ENCODE measurements at regions not wholly inside any gene's neighbourhood (a gene's known extent, or its start where the extent isn't known, plus 50 kb on each side); places are given as distances from the start of the nearest gene placed in this dataset.

DNA sequence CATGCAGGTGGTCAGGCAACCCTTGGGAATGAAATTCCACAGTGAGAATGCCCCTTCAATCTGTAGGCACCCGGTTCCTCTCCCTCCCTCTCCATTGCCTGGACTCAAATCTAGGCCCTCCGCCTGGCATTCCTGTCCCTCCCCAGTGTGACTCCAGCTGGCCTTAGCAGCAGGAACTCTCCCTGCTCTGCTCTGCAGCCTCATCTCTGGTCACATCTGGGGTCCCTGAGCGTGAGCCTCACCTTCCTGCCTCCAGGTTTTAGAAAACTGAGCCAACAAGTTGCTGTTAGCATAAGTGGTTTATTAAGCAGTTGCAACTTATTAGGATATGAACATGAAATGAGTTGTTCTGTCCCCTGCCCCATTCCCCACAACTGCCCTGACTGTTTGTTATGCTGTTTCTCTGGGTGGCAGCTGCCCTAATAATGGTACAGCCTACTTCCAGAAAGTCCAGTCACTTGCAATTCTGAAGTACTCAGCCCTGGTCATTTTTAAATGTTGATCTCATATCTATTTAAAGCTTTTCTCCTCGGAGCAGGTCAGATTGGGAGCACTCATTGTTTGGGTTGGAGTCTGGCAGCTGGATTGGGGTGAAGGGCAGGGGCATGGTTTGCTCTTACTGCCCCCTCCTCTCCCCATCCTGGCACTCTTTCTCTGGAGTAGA lies 63.0 kb upstream of the ANKRD34C start:
- Histone ChIP-seq H3K4me1 (ENCODE audit: insufficient read depth, low read length) (no peaks in the 10 kb centered on the region), H3K9ac (ENCODE audit: low read depth, low read length) (no peak overlapping the region), H3K79me2 (ENCODE audit: insufficient read depth, low read length) (no peaks in the 10 kb centered on the region), H3K4me2 (ENCODE audit: insufficient read depth, low read length) (no peak overlapping the region), H3K4me3 (ENCODE audit: low read depth in 1 of 2, low read length in 2 of 2) (no peak overlapping the region), H4K20me1 (ENCODE audit: insufficient read depth, low read length) (no peaks in the 10 kb centered on the region), H2AFZ (ENCODE audit: low read depth, low read length) (no peak overlapping the region), H3K27me3 (ENCODE audit: insufficient read depth, low read length, poor library complexity) (no peaks in the 10 kb centered on the region), H3K36me3 (ENCODE audit: insufficient read depth, low read length) (no peaks in the 10 kb centered on the region), H3K9me3 (ENCODE audit: insufficient read depth, low read length, severe bottlenecking) (no peaks in the 10 kb centered on the region), H3K27ac (ENCODE audit: low read length) (no peak overlapping the region)
- TF ChIP-seq, protein P1, sequence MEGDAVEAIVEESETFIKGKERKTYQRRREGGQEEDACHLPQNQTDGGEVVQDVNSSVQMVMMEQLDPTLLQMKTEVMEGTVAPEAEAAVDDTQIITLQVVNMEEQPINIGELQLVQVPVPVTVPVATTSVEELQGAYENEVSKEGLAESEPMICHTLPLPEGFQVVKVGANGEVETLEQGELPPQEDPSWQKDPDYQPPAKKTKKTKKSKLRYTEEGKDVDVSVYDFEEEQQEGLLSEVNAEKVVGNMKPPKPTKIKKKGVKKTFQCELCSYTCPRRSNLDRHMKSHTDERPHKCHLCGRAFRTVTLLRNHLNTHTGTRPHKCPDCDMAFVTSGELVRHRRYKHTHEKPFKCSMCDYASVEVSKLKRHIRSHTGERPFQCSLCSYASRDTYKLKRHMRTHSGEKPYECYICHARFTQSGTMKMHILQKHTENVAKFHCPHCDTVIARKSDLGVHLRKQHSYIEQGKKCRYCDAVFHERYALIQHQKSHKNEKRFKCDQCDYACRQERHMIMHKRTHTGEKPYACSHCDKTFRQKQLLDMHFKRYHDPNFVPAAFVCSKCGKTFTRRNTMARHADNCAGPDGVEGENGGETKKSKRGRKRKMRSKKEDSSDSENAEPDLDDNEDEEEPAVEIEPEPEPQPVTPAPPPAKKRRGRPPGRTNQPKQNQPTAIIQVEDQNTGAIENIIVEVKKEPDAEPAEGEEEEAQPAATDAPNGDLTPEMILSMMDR (IDR thresholded peaks at IDR 0.05; ENCODE audit: borderline replicate concordance, extremely low read depth, low read length, poor library complexity, severe bottlenecking), result no peak
- no peak for TF ChIP-seq EZH2 (IDR thresholded peaks at IDR 0.05; ENCODE audit: borderline replicate concordance, low read depth, low read length, severe bottlenecking)
- no peak for ATAC-seq (ENCODE audit: insufficient read depth, low read depth)
- no peak for DNase-seq

DNA sequence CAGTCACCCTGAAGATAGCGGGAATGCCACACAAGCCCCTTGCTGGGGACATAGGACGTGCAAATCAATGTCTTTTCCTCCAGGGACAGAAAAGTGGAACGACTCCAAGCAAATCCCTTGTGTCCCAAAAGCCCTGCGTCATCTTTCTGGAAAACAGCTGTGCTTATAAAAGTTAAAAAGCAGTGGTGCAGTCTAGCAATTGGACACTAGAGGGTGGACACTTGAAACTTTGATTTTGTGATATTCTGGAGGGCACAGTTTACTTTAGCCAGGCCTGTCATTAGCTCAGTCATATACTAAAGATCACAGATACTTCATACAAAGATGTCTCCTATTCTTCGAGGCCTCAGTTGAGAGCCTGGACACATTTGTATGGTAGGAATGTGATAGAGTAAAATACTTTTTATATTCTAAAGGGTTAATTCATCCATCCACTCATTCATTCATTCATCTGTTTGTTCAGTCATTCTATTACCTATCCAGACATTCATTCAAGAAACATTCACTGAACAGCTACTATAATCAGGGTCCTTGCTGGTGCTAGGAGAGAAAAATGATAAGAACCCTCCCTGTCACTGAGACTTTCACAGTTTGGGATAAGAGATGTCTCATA lies 63.8 kb upstream of the ANKRD34C start:
- Histone ChIP-seq H3K4me1 (ENCODE audit: insufficient read depth, low read length) (no peaks in the 10 kb centered on the region), H3K27ac (ENCODE audit: low read length) (no peak overlapping the region), H3K4me2 (ENCODE audit: insufficient read depth, low read length) (no peak overlapping the region), H3K4me3 (ENCODE audit: low read depth in 1 of 2, low read length in 2 of 2) (no peak overlapping the region), H3K9me3 (ENCODE audit: insufficient read depth, low read length, severe bottlenecking) (no peaks in the 10 kb centered on the region), H3K9ac (ENCODE audit: low read depth, low read length) (no peak overlapping the region), H4K20me1 (ENCODE audit: insufficient read depth, low read length) (no peaks in the 10 kb centered on the region), H3K27me3 (ENCODE audit: insufficient read depth, low read length, poor library complexity) (no peaks in the 10 kb centered on the region), H2AFZ (ENCODE audit: low read depth, low read length) (no peak overlapping the region), H3K79me2 (ENCODE audit: insufficient read depth, low read length) (no peaks in the 10 kb centered on the region), H3K36me3 (ENCODE audit: insufficient read depth, low read length) (no peaks in the 10 kb centered on the region)
- no peak for DNase-seq
- no peak for ATAC-seq (ENCODE audit: insufficient read depth, low read depth)
- TF ChIP-seq, protein P1 (IDR thresholded peaks at IDR 0.05; ENCODE audit: borderline replicate concordance, extremely low read depth, low read length, poor library complexity, severe bottlenecking), result peak; percentile 27
- TF ChIP-seq EZH2 (IDR thresholded peaks at IDR 0.05; ENCODE audit: borderline replicate concordance, low read depth, low read length, severe bottlenecking), result no peak

DNA sequence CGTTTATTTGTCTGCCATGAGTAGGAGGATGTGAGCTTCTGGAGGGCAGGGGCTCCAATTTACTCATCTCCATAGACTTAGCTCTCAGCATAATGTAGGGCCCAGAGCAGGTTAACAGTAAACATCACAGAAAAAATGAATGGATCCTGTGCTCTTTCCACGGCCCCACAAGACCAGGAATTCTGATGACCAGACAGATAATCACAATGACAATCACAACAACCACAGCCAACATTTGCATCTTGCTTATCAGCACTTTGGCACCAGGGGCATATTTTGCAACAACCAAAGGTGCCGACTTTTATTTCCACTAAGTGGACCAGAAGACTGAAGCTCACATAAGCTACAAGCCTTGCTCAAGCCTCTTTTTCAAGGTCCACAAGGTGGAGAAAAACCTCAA lies 68.9 kb upstream of the ANKRD34C start:
- no peaks in the 10 kb centered on the region for H3K27me3 ChIP-seq (ENCODE audit: insufficient read depth, low read length, poor library complexity)
- DNase-seq (no peak), ATAC-seq (ENCODE audit: insufficient read depth, low read depth) (no peak)
- H3K4me3 ChIP-seq (ENCODE audit: low read depth in 1 of 2, low read length in 2 of 2), result no peak overlapping the region
- H3K27ac ChIP-seq (ENCODE audit: low read length), result no peak overlapping the region
- H3K79me2 ChIP-seq (ENCODE audit: insufficient read depth, low read length), result no peaks in the 10 kb centered on the region
- H3K4me1 ChIP-seq (ENCODE audit: insufficient read depth, low read length), result no peaks in the 10 kb centered on the region
- no peak overlapping the region for H2AFZ ChIP-seq (ENCODE audit: low read depth, low read length)
- H3K9me3 ChIP-seq (ENCODE audit: insufficient read depth, low read length, severe bottlenecking), result no peaks in the 10 kb centered on the region
- no peaks in the 10 kb centered on the region for H3K36me3 ChIP-seq (ENCODE audit: insufficient read depth, low read length)
- no peak overlapping the region for H3K4me2 ChIP-seq (ENCODE audit: insufficient read depth, low read length)
- no peaks in the 10 kb centered on the region for H4K20me1 ChIP-seq (ENCODE audit: insufficient read depth, low read length)
- TF ChIP-seq, protein P1 (IDR thresholded peaks at IDR 0.05; ENCODE audit: borderline replicate concordance, extremely low read depth, low read length, poor library complexity, severe bottlenecking), result no peak
- TF ChIP-seq EZH2 (IDR thresholded peaks at IDR 0.05; ENCODE audit: borderline replicate concordance, low read depth, low read length, severe bottlenecking), result no peak
- H3K9ac ChIP-seq (ENCODE audit: low read depth, low read length), result no peak overlapping the region
